NCI-H526 treated with DMSO at 0.1 percent for 48 hours (cell line): ENCODE measurements at regions not wholly inside any gene's neighbourhood (a gene's known extent, or its start where the extent isn't known, plus 50 kb on each side); places are given as distances from the start of the nearest gene placed in this dataset.

Source experiments
- DNase-seq: peaks from one replicate; lab custom pipeline; 2025; lab: John Stamatoyannopoulos, UW

DNA sequence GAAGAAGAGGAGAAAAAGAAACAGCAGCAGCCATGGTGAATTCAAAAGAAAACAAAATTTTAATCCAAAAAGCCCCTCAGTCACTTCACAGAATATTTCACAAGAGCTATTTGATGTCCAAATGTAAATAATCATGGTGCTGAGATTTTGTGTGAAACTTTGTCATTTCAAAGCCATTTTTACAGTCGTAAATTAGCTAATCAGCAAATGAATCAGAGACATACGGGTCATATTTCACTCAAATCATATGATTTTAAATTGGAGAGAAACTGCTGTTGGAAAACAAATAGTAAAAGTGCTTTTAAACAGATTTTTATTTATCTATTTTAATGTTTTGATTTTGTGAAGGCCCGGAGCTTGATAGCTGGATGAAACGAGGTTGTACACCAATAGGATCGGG is 101.4 kb upstream of the SMIM23 start:
- no peak for DNase-seq

DNA sequence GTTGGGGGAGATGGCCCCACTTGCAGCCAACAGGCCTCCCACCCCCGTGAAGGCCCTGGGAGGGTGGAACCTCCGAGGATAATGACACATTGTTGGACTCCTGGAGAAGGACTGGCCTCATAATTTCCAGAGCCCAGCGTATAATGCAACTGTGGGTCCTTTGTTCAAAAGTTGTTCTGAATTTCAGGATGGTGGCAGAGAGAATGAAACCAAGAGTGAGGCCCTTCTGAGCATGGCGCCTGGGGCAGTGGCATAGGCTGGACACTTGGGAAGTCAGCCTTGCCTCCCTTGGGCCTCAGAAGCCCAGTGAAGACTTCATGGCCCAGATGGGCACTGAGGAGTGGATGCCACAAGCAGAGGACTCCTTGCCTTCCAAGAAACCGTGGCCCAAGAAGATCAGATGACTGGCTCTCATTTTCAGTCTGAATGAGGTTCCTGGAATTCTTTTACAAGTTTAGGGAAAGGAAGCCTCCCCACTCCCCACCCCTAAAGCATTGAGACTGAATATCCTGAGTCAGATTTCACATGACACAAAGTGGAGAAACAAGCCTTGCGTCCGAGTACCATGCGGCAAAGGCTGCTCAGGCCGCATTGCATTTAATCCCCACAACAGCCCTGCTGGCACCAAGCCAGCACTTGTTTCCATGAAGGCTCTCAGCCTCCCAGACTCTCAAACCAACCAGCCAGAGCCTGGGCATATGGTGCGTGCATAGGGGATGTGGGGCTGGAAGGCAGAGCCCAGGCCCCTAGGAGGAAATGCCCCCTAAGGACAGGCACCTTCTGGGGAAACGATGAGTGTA is 96.7 kb upstream of the SMIM23 start:
- DNase-seq: no peak

DNA sequence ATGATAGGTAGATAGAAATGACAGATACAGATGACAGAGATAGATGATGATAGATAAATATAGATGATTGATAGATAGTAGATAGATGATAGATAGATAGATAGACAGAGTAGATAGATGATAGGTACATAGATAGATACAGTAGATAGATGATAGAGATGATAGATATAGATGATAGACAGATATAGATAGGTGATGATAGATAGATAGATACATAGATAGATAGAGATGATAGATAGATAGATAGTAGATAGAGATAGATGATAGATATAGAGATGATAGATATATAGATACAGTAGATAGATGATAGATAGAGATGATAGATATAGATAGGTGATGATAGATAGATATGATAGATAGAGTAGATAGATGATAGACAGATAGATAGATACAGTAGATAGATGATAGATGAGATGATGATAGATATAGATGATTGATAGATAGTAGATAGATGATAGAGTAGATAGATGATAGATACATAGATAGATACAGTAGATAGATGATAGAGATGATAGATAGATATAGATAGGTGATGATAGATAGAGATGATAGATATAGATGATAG is 95.7 kb upstream of the SMIM23 start:
- DNase-seq: no peak

DNA sequence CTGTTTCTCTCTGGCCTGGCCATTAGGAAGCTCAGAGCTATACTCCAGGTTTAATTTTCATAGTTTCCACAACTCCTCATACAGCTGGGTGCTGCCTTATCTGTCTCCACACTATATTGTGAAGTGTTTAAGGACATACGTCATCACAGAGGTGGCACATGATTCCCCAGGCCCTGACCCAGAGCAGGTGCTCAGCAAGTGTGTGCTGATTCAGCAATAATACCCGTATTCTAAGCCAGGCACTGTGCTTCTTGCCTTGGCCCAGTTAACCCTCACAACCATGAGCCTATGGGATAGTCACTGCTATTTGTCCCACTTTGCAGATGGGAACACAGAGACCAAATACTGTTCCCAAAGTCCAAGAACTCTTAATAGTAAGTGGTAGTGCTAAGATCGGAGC is 93.5 kb upstream of the SMIM23 start:
- DNase-seq: no peak

DNA sequence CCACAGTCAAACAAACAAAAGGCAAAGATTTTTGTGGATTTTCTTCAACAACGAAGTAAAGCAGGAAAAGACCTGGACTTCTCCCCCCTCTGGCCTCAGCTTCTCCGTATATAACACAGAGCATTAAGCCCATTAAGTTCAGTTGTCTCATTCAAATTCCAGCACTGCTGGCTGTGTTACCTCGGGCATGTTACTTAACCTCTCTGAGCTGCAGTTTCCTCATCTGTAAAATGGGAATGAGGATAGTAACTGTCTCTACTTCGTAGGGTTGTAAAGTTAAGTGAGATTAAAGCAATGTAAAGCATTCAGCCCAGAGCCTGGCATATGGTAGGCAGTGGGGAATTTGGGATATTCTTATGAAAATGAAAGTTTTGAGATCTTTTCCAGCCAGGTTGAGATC is 92.7 kb upstream of the SMIM23 start:
- no peak for DNase-seq

DNA sequence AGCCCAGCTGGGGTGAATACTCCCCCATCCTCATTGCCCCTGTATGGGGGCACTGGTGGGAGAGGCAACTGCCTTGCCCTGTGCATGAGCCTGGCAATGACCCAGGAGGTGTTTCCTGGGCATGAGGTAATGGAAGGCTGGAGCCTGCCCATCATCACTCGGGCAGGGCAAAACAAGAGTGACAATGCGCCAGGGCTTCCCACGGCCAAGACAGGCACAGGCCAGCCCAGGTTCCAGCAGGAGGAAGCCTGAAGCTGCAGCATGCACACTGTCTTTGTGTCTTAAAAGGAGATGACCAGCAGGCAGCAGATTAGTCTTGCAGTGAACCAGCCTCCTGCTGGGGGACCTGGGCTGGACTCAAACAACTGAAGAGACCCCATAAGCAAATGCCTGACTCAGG is 92.2 kb upstream of the SMIM23 start:
- DNase-seq: no peak

DNA sequence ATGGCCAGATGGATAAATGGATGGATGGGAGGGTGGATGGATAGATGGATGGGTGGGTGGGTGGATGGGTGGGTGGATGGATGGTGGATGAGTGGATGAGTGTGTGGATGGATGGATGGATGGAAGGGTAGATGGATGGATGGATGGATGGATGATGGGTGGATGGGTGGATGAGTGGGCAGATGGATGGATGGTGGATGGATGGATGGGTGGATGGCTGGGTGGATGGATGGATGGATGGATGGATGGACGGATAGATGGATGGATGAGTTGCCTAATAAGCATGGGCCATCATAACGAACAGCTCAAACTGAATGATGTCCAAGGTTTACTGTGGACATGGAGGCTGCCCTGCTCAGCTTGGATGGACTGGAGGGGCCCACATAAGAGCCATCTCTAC is 89.8 kb upstream of the SMIM23 start:
- no peak for DNase-seq

DNA sequence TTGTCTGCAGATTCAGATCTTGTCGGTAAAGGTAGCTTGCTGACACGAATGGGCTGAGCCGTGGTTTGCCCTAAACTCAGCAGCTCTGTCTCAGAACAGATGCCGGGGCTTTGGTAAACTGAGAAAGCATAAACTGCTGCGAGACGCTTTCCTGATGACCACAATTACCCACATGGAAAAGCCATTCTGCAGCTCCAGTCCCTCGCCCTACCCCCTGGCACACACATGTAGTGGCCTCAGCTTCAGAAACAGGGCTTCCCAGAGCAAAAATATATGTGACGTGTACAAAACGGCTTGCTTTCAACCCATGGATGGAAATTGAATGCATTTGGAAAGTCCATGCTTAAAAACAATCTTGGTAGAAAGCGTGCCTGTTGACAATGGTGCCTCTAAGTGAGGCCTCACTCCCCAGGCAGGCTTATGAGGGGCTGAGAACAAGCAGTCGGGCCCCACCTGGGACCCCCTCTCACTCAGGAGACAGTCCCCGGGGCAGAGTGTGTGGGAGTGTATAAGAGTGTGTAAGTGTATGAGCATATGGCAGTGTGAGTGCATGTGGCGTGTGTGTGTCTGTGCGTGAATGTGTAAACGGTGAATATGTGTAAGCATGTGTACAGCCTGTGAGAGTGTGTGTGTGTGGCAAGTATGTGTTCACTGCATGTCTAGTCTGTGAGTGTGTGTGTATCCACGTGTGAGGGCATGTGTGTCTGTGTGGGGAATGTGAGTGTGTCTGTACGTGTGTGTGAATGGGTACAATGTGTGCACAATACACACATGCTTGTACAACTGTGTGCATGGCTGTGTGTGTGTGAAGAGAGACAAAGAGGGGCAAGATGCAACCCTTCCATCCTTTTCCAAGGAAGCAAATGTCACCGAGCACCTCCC is 88.2 kb upstream of the SMIM23 start:
- no peak for DNase-seq

DNA sequence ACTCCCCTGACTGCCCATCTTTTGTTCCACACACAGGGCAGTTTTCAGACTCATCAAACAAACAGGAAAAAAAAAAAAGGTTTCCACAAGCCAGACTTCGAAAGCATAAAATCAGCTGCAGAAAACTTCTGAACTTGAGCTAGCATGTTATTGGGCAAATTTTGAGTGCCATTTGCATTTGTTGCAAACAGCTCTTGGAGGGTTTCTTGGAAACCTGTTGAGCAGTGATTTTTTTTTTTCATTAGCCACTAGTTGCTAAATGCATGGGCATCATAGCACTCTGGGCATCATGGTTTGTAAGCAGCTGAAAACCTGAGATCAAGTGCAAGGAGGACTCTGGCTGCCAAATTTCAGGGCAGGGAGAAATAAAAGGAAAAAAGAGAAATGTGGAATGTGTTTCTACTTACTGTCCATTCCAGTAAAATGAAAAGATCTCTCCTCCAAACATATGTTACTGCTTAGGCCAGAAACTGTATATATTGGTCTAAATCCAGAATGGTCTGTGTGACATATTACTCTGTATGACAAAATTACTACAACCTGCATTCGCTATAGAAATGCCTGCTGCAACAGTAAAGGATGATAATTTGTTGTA is 85.2 kb upstream of the SMIM23 start:
- DNase-seq: no peak

DNA sequence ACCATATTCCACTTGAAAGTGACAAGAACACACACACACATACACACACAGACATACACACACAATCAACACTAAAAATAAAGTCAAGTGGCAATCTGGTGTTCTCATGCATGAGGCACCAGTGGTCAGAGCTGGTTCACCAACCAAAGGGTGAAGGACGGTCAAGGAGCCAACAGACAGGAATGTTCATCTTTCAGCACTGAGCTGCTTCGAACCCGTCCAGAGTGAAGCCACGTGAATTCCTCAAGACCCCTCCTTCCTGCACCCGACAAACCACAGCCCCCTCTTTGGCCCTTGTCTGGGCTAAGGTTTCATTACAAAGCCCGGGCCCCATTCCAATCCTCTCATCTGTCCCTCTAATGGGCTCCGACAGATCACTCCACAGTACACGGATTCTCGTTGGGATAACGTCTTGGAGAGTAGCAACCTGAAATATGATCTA is 84.5 kb upstream of the SMIM23 start:
- DNase-seq: no peak

DNA sequence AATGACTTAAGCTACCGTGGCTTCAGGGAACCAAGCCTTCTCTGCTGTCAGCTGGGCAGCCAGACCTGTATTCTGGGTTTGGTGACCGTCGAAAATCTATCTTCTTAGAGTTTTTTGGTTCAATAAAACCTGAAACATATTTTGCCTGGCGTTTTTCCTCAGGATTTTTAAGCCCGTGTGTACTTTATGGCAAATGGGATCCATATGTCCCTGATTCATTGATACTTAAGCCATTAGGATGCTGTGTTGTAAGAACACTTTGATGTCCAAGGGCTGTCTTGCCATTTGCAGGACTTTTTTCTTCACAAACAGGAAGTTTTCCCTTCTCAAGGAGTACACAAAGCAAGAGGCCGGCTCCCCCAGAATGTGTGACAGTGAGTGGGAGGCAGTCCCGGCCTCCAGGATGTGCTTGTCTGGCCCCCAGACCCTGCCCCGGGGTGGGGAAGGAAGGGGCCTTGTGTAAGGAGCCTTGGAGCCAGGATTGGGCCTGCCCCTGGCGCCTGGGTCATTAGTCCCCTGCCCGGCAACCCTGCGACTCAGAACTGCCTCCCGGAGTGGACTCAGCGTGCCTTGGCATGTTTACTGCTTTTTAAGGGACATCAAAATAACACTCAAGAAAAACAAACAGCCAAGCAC is 83.4 kb upstream of the SMIM23 start:
- no peak for DNase-seq

DNA sequence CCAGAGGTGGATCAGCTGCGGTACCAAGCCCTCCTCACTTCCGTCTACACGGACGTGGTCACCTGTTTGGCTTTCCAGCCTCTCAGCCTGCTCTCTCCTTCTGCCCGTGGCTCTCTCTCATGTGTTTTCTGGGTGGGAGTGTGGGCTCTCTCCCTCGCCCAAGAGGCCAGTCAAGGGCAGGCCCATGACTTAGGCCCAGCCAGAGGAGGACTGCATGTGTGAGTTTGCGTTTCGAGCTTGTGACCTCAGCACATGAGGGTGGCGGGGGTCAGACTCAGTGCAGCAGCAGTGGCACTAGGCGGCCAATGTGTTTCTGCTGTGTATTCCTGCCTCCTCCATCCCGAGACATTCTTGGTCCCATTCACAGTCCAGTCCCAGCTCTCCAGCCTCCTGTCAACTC is 82.5 kb upstream of the SMIM23 start:
- DNase-seq: no peak

DNA sequence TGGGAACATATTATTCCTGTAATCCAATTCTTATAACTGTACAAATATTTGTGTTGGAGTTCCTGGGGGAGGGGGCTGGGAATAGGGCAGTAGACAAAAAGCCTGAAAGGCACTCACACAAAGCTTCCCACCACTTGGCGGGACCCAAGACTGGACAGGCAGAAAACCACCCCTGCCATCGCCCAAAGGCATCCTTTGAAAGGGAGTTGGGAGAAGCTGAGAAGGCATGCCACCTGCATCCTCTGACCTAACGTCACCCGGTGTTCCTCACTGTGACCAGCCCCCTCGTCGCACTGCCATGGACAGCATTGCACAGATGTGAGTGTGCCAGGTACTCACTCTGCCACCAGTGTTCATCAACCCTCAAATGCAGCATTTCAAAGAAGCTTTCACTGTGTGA is 80.6 kb upstream of the SMIM23 start:
- DNase-seq: no peak

DNA sequence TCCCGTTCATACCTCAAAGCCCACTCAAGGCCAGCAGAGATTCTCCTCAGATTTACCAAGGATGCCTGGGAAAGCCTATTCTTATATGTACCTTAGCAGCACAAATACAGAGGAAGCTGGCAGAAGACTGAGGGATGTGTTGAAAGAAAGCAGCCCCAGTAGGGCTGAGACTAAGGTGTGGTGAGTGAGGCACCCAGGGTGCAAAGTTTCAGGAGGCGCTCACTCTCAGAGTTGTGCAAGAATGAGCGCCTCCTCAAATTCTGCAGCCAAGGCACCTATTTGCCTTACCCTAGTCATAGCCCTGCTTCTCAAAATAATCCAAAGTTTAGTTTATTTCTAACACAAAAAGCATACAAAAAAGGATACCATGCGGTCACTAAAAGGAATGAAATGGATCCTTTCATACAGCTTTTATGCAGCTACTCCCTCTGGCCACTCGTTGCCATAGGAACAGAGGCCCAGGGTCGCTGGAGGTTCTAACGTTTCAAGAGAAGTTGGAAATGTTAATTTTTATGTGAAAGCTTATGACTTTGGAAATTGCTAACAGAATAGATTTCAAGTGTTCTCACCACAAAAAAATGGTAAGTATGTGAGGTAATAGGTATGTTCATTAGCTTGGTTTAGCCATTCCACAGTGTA is 79.7 kb upstream of the SMIM23 start:
- no peak for DNase-seq

DNA sequence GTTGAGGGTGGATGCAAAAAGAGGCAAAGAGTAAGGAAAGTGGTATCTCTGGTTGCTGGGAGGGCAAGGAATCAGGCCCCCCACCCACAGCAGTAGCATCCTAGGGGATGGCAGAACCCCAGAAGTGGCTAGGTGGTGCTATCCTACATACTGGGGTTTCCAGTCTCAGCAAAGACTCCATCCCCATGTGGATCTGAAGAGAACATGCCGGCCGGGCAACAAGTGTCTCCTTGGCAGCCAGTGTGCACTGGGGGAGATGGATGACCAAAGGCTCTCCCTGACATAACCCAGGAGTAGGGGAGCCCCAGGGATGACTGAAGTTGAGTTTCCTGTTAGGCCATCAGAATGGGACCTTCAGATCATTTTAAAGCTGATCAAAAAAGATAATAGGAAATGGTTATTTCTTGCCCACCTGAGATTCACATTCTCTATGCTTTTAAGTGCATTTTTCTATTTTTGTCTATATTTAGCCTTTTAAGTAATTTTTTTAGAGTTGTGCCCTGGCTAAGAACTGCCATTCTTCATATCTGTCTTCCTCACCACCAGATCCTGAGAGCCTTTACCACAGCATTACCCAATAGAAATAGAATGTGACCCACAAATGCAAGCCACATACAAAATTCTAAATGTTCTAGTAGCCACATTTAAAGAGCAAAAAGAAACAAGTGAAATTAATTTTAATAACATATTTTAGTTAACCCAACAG is 78.7 kb upstream of the SMIM23 start:
- DNase-seq: no peak

DNA sequence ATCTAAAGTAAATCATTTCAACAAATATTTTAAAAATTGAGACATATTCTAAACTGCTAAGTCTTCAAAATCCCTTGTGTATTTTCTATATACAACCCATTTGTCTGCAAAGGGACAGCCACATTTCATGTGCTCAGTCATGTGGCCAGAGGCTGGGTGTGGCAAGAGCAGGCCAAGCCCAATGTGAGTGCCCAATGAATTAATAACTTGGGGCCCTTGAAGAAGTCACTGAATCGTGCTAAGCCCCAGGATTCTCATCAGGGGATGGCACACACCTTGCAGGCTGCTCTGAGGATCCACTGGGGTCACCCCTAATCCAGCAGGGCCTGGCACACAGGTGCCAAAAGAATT is 78.2 kb upstream of the SMIM23 start:
- no peak for DNase-seq

DNA sequence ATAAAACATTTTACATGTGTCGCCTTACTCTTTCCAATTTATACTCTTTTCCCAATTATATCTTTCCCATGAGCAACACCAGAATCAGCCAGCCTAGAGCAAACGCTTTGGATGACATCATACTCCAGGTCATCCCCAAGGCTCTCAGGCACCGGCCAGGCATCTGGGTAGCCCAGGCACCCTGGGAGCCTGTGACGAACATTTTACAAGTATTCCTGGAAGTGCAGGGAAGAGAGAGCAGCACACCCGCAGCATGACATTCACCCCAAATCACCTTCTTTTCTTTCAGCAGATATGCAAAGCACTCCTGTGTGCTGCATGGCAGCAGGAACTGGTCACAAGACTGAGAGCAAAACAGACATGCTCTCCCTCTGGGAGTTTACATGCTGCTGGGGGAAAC is 75.7 kb upstream of the SMIM23 start:
- peak; percentile 4 for DNase-seq

DNA sequence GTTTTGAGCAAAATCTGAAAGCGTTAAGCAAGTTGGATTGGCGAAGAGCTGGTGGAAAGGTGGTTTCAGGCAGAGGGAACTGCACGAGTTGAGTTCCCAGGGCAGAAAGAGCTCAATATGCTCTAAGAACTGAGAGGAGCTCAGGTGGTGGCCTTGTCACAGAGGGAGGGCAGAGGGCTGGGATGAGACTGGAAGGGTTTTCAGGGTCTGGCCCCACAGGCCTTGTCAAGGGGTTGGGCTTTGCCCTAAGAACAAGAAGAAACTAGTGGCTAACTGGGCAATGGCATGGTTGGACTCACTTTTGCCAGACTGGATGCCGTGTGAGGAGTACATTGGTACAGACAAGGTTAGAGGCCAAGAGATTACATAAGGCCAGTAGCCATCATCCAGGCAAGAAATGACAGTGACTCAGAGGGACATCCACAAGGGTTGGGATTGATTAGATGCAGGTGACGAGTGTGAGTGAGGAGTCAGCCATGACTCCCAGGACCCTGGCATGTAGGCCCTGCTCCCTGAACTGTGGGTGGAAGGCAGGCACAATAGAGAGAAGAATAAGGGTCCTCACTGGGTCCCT is 75.1 kb upstream of the SMIM23 start:
- DNase-seq: no peak

DNA sequence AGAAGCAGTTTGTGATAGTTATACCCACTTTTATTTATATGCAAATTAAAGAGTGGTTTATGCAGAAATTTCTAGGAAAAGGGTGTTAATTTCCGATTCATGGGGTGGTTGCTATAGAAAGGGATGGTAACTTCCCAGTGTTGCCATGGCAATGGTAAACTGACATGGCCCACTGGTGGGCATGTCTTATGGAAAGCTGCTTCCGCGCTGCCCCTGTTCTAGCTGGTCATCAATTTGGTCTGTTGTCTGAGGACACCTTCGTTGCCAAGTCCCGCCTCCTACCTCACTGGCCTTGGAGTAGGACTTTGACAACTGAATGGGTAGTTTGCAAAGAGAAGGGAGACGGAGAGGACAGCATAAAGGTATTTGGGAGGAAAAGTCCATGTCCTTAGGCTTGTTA is 74.0 kb upstream of the SMIM23 start:
- DNase-seq: no peak

DNA sequence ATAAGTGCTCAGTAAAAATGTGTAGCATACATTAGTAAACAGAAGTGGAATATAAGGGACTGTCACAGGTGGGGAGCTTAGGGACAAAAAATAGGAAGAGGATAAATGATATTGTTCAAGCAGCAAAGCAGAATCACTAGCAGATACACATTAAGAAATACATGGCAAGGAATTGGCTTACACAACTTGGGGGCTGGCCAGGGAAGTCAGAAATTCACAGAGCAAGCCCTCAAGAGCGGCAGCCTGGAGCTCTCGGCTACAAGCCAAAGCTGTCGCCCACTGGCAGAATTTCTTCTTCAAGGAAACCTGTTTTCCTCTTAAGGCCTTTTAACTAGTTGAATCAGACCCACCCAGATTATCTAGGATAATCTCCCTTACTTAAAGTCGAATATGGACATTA is 73.0 kb upstream of the SMIM23 start:
- DNase-seq: no peak

DNA sequence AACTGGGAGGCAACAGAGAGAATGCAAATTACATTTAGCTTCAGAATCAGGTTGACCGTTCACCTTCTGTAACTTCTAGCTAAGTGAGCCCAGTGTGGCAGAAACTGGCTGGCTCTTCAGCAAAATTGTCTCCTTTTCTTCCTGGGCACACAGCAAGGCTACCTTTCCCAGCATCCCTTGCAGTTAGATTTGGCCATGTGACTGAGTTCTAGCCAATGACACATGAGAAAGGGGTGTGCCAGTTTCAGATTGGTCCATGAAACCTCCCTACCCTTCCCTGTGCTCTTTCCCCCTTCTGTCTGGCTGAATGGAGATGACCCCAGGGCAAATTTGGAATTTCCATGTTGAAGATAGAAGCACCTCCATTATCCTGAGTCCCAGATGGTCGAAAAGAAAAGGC is 72.5 kb upstream of the SMIM23 start:
- DNase-seq: no peak
